DMS114 treated with DMSO at 0.1 percent for 48 hours (cell line): ENCODE measurements at regions not wholly inside any gene's neighbourhood (a gene's known extent, or its start where the extent isn't known, plus 50 kb on each side); places are given as distances from the start of the nearest gene placed in this dataset.

ENCODE experiments used
- DNase-seq: peaks from one replicate; lab custom pipeline; 2025; ENCODE audit not compliant: unreplicated experiment; lab: John Stamatoyannopoulos, UW

GRCh38 chr18:75926811-75927210 is 499.3 kb upstream of the SMIM21 start:
- DNase-seq, result no peak

GRCh38 chr18:75923169-75923568 is 495.7 kb upstream of the SMIM21 start:
- DNase-seq, result no peak

DNA sequence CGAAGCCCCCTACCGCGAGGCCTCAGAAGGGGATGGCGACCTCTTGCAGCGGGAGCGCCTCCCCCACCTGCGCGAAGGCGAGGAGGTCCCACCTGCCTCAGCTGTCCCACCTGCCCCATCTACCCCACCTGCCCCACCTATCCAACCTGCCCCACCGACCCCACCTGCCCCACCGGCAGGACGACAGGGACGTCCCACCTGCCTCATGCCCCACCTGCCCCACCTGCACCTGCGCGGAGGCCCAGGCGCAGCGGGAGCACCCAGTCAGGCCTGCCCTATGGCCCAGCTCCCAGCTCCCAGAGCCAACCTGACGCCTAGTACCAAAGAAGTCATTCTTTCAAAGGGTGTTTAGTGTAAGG is 489.1 kb upstream of the SMIM21 start:
- DNase-seq, result no peak

- no peak for DNase-seq
Measured at GRCh38 chr18:75915941-75916623, 488.6 kb upstream of the SMIM21 start.

GRCh38 chr18:75912829-75913228 is 485.3 kb upstream of the SMIM21 start:
- no peak for DNase-seq

DNA sequence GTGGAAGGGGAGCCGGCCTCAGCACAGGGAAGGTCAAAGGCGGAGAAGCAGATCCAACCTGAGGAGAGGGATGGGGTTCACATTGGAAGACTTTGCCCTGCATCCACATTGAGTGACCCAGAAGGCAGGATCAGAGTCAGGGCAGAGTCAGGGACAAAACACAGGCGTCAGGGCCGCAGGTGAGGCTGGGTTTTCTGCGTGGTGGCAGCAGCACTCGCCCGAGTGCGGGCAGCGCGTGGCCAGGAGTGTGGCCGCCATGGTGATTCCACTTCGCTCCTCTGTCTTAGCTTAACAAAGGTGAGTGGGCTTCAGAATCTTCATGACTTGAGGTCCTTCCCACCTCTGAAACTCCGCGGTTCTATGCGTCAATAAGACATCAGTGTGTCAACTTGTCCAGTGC is 476.9 kb upstream of the SMIM21 start:
- no peak for DNase-seq

DNA sequence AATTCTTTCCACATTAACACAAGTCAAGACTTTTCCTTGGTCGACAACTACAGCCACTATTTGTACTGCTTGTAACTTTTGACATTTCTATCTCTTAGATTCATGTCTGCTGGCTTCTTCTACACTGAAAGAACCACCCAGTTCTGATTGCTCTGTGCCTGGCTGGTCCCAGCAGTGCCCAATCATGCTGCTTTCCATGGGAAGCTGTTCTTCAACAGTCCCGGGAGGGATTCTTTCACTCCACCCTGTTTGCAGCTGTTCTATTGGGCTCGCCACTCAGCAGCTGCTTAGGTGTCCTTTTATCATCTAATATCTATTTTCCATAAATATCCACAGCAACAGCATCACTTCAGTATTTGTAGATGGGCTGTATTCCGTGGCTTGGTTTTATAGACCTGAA is 471.1 kb upstream of the SMIM21 start:
- DNase-seq, result no peak

GRCh38 chr18:75897386-75897785 is 469.9 kb upstream of the SMIM21 start:
- no peak for DNase-seq

GRCh38 chr18:75896865-75897264 is 469.4 kb upstream of the SMIM21 start:
- DNase-seq, result no peak

DNA sequence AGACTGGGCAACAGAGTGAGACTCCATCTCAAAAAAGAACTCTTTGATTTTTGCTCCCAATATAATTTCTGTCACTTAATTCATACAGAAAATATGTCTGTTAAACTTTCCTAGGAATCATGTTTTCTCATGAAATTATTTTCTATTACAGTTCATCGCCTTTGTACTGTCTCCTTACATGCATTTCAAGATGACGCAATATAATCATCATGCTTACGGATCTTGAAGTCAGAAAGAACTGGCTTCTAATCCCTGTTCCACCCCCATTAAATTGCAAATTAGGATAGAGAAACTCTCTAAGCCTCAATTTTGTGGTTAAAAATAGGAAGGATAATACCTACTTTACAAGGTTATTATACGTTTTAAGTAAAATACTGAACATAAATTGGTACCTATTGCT is 467.6 kb upstream of the SMIM21 start:
- DNase-seq, result no peak

DNA sequence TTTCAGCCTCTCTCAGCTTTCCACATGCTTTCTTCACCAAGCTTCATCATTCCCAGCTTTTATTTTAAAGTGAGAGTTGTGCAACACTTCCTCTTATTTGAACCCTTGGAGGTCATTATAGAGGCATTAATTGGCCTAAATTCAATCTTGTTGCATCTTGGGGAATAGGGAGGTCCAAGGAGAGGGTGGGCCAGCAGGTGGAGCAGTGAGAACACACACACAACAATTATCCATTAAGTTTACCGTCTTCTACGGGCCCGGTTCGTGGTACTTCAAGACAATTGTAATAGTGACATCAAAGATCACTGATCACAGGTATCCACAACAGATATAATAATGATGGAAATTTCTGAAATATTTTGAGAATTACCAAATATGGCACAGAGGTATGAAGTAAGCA is 457.2 kb upstream of the SMIM21 start:
- no peak for DNase-seq

- DNase-seq, result no peak
Measured at GRCh38 chr18:75880925-75881504, 453.5 kb upstream of the SMIM21 start.

DNA sequence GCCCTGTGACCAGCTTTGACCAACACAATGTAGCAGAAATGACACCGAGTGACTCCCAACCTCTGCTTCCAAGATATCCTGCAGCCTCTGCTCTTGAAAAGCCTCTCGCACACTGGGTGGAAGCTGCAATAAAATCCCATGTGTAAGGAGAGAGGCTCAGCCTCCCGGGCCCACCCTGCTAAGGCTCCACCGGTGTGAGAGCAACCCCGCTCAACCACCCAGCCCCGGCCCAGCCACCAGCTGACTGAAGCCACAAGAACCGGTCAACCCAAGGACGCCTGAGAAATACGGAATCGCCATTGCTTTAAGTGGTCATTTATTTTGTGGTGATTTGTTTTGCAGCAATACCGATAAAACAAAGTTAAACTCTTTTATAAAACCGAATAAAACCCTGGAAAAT is 452.8 kb upstream of the SMIM21 start:
- DNase-seq, result no peak

DNA sequence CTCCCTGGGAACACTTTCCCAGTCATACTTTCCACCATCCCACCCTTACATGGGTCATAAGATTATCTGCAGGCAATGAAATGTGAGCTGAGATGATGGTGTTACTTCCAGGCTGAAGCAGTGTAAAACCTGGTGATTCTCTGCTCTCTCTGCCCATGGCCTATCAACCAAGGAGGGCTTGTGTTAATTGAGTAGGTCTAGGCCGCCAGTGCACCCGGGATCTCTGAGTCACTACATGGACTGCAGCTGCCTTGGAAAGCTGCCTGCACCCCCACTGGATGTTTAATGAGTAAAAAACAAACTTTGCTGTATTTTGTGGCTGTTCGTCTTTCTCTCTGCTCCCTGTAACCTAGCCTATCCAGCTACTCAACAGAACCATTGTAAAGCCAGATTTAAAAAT is 451.7 kb upstream of the SMIM21 start:
- DNase-seq, result no peak

GRCh38 chr18:75875559-75875958 is 448.1 kb upstream of the SMIM21 start:
- no peak for DNase-seq

GRCh38 chr18:75874401-75875089 is 447.0 kb upstream of the SMIM21 start:
- DNase-seq, result no peak

DNA sequence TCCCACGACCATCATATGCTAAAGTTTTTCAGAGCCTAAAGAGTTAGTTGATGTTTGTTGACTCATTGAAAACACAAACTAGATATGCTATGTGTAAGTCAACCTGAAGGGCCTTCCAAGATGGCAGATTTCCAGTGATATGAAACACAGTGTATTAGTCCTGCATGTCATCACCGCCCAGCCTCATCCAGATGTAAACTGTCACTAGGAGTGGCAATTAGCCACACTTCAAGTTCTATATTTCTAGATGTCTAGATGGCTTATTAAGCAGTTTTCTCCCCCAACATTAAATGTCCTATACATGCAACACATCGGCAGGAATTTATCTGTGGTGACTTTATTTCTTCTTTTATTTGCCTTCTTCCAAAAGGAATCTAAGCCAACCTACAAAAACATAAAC is 444.1 kb upstream of the SMIM21 start:
- no peak for DNase-seq

DNA sequence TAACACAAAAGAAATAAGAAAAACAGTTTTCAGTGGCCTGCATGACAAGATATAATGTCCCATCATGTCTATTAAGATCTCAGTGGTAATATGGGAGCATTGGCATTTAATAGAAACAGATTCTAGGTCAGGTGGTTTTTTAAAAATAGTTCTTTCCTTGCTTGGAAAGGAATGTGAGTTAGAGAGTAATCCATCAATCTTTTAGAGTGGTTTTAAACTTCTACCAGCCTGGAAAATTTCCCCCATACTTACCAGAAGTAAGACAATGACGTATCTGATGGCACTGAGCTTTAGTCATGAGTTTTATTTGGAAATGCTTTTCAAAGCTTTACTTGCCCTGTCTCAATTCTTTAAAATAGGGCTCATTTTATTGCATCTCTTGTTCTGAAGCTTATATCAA is 441.7 kb upstream of the SMIM21 start:
- DNase-seq, result no peak

DNA sequence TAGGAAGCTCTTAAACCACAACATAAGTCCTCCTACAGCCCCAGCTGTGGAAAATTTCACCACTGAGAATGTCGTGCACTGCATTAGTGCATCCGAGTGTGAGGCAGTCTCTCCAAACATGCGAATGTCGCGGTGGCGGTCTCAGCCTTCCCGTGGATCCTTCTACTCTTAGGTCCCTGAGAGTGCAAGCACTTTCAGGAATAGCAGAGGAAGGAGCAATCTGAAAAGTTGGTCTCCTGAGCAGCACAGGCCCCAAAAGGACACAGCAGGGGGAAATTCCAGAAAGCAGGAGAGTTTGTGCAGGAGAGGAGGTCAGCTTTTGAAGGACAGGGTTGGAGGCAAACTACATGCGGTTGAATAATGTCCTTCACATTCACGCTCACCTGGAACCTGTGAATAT is 440.5 kb upstream of the SMIM21 start:
- DNase-seq, result no peak

DNA sequence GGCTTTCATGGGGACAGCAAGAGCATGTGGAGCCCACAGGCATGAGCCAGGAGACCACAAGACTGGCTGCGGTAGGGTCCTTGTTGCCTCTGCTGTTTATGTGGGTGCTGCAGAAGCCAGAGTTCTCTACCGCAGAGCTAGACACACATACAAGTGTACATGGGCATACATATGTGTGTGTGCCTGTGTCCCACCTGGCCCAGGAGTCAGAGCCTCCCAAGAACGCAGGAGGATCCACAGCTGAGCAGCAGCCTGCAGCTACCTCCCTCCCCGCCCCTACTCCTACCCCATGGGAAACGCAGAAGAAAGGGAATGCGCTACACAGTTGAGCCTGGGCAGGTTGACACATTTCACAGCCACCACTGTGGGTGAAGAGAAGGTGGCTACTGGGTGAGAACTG is 438.1 kb upstream of the SMIM21 start:
- DNase-seq, result no peak

DNA sequence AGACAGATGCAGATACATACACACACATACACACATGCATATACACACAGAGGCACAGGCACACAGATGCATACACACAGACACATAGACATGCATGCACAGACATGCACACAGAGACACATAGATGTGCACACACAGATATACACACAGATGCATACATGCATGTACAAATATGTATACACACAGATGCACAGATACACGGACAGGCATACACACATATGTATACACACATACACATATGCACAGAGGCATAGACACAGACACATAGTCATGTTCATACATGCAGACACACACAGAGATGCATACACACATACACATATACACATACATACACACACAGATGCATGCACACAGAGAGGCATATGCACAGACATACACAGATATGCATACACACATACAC is 437.3 kb upstream of the SMIM21 start:
- no peak for DNase-seq

- DNase-seq, result no peak
Measured at GRCh38 chr18:75863696-75864095, 436.2 kb upstream of the SMIM21 start.

GRCh38 chr18:75862458-75862857 is 435.0 kb upstream of the SMIM21 start:
- DNase-seq, result no peak
